K562 (cell line): ENCODE measurements at regions not wholly inside any gene's neighbourhood (a gene's known extent, or its start where the extent isn't known, plus 50 kb on each side); places are given as distances from the start of the nearest gene placed in this dataset.

Experiments used
- ATAC-seq: fragments of 200-7000 bp; cut with Tn5 transposase; 3 replicates; pipeline ENCODE4 v1.9.1; 2020; ENCODE audit warnings: moderate library complexity
- BruUV-seq: library from RNA; stranded (reverse); fragments of 400-500 nt; replicated peaks from 2 replicates; lab custom pipeline; 2021; lab: Mats Ljungman, UMichigan
- CTCF ChIA-PET: fragments of 300-600 bp; formaldehyde crosslinking; extraction: SDS; loops from one replicate; lab custom pipeline; 2021; ENCODE audit warnings: low intra/inter-chr PET ratio; lab: Yijun Ruan, JAX
- POLR2A ChIA-PET: fragments of 300-600, 350-650 bp; sonication (Branson Sonifier 250); formaldehyde crosslinking; extraction: SDS; loops from one replicate; lab custom pipeline; 2021; ENCODE audit warnings: antibody characterized with exemption, inconsistent platforms; lab: Yijun Ruan, JAX
- DNase-seq, 4 experiments: peaks; one replicate each; pipeline versions ENCODE4 v3.0.0 to v3.0.0-alpha.2; 2011 to 2018; ENCODE audit warnings: low spot score in 3 of 4, mixed read lengths in 3 of 4; ENCODE audit errors: extremely low read depth in 1 of 4
- FAIRE-seq: peaks from 2 replicates; lab custom pipeline; 2011; peaks lifted over from hg19 to GRCh38; lab: Jason Lieb, UNC
- H2AFZ ChIP-seq: 2 replicates; pipeline ENCODE4 v1.6.0; 2011; ENCODE audit warnings: low read depth, low read length, control low read depth, inconsistent platforms
- H3K27ac ChIP-seq: fragments of 200-600 bp; 3 replicates; pipeline ENCODE4 v1.8.0; 2011; ENCODE audit warnings: low read depth, mild to moderate bottlenecking, control low read depth, inconsistent platforms, low read length, moderate library complexity, mixed read lengths; ENCODE audit errors: extremely low read depth
- H3K27me3 ChIP-seq, 2 experiments: fragments of 300-600 bp in 1 of 2; 2 replicates in 1 of 2; 3 replicates in 1 of 2; pipeline versions ENCODE4 v1.6.0 to v1.8.0; 2011; ENCODE audit warnings: inconsistent platforms in 2 of 2, low read length in 2 of 2, mild to moderate bottlenecking in 1 of 2, mixed read lengths in 1 of 2, moderate library complexity in 1 of 2; ENCODE audit not compliant: control insufficient read depth in 2 of 2, insufficient read depth in 2 of 2
- H3K36me3 ChIP-seq: fragments of 300-600 bp; 3 replicates; pipeline ENCODE4 v1.8.0; 2011; ENCODE audit warnings: mild to moderate bottlenecking, low read length, inconsistent platforms; ENCODE audit not compliant: control insufficient read depth, insufficient read depth
- H3K4me1 ChIP-seq, 2 experiments: fragments of 200-600 bp in 1 of 2; replicated peaks in 1 of 2; 2 replicates in 1 of 2; 3 replicates in 1 of 2; pipeline versions ENCODE4 v1.5.1 to v1.8.0; 2011; ENCODE audit warnings: inconsistent platforms in 2 of 2, low read length in 2 of 2, mild to moderate bottlenecking in 1 of 2, mixed read lengths in 1 of 2, moderate library complexity in 1 of 2; ENCODE audit not compliant: control insufficient read depth in 2 of 2, insufficient read depth in 2 of 2
- H3K4me2 ChIP-seq: 2 replicates; pipeline ENCODE4 v1.6.1; 2011; ENCODE audit warnings: low read length, control low read depth, inconsistent platforms, mixed read lengths; ENCODE audit not compliant: insufficient read depth
- H3K4me3 ChIP-seq: fragments of 200-600 bp; sonication (generic), shearing (Covaris generic); 2 replicates; pipeline ENCODE4 v1.5.1; 2016; ENCODE audit warnings: control low read depth, inconsistent platforms
- H3K79me2 ChIP-seq: fragments of 200-600 bp; 3 replicates; pipeline ENCODE4 v1.8.0; 2011; ENCODE audit warnings: low read length, inconsistent platforms; ENCODE audit not compliant: control insufficient read depth, insufficient read depth
- H3K9ac ChIP-seq, 2 experiments: 2 replicates each; pipeline versions ENCODE4 v1.6.0 to v1.6.1; 2011; ENCODE audit warnings: low read depth in 2 of 2, low read length in 2 of 2, control low read depth in 1 of 2, inconsistent platforms in 1 of 2, mild to moderate bottlenecking in 1 of 2, mixed read lengths in 1 of 2; ENCODE audit not compliant: insufficient read depth in 1 of 2
- H3K9me1 ChIP-seq: one replicate; pipeline ENCODE4 v1.6.0; 2011; ENCODE audit warnings: inconsistent platforms, mild to moderate bottlenecking, low read length, moderate library complexity; ENCODE audit not compliant: control insufficient read depth, insufficient read depth
- H3K9me3 ChIP-seq: replicated peaks from 2 replicates; pipeline ENCODE4 v1.5.1; 2011; ENCODE audit warnings: low read depth, low read length, inconsistent platforms; ENCODE audit not compliant: control insufficient read depth, insufficient read depth
- H4K20me1 ChIP-seq: replicated peaks from 2 replicates; pipeline ENCODE4 v1.6.1; 2011; ENCODE audit warnings: low read length, inconsistent platforms, mixed read lengths; ENCODE audit not compliant: control insufficient read depth, insufficient read depth
- CREM ChIP-seq: IDR thresholded peaks from 2 replicates; pipeline ENCODE4 v1.6.1; 2014; ENCODE audit warnings: antibody characterized with exemption, low read depth
- KLF10 ChIP-seq: fragments of 250-450 bp; sonication (Bioruptor Pico); IDR thresholded peaks from 2 replicates; pipeline ENCODE4 v1.6.1; 2021; ENCODE audit warnings: matching md5 sums
- MAZ ChIP-seq, 2 experiments: fragments of 450-650 bp in 1 of 2; sonication (generic) in 1 of 2; formaldehyde crosslinking; IDR thresholded peaks in 1 of 2; conservative IDR thresholded peaks in 1 of 2; 2 replicates each; pipeline versions ENCODE4 v1.4.0 to v1.5.0; 2020; ENCODE audit warnings: mild to moderate bottlenecking in 1 of 2, missing genetic modification reagents in 1 of 2
- NONO ChIP-seq, 2 experiments: fragments of 200-400 bp in 1 of 2; fragments of 450-650 bp in 1 of 2; formaldehyde crosslinking in 1 of 2; IDR thresholded peaks; 2 replicates each; pipeline ENCODE4 v1.6.1; 2017; ENCODE audit warnings: low read depth in 2 of 2, mild to moderate bottlenecking in 2 of 2, moderate library complexity in 2 of 2, low read length in 1 of 2
- PCBP1 ChIP-seq: fragments of 200-400 bp; formaldehyde crosslinking; IDR thresholded peaks from 2 replicates; pipeline ENCODE4 v1.6.1; 2018; ENCODE audit warnings: mild to moderate bottlenecking, low read depth, low read length; ENCODE audit not compliant: poor library complexity, severe bottlenecking
- PHB ChIP-seq: fragments of 250-450 bp; sonication (Bioruptor Pico); IDR thresholded peaks from 2 replicates; pipeline ENCODE4 v1.5.0; 2021
- RBM25 ChIP-seq: fragments of 200-400 bp; formaldehyde crosslinking; IDR thresholded peaks from 2 replicates; pipeline ENCODE4 v1.6.1; 2018; ENCODE audit warnings: low read length, low read depth, moderate library complexity; ENCODE audit not compliant: severe bottlenecking
- SMAD1 ChIP-seq: fragments of 150-350 bp; IDR thresholded peaks from 2 replicates; pipeline ENCODE4 v1.6.1; 2014; ENCODE audit warnings: low read length, low read depth; ENCODE audit not compliant: partially characterized antibody
- ZNF174 ChIP-seq: fragments of 250-450 bp; sonication (Bioruptor Pico); IDR thresholded peaks from 2 replicates; pipeline ENCODE4 v1.4.0; 2020; ENCODE audit warnings: mild to moderate bottlenecking
- ZNF436 ChIP-seq: fragments of 250-450, 450-650 bp; sonication (Bioruptor Pico); formaldehyde crosslinking; IDR thresholded peaks from 2 replicates; pipeline ENCODE4 v1.7.0; 2020; ENCODE audit warnings: mild to moderate bottlenecking
- ZNF507 ChIP-seq: conservative IDR thresholded peaks from 2 replicates; pipeline ENCODE4 v1.6.1; 2017; ENCODE audit warnings: missing genetic modification characterization, missing compliant biosample characterization
- WGBS: fragments of 100-300 bp; shearing (Covaris generic); methylation state at CpG from one replicate; pipeline ENCODE4 v1.1.6; 2016; ENCODE audit warnings: low coverage, mixed read lengths; ENCODE audit not compliant: insufficient coverage; ENCODE audit errors: missing lambda C conversion rate; 5-methylcytosine and 5-hydroxymethylcytosine counted together
- in situ Hi-C: fragments of 300-500 bp; cut with MboI; formaldehyde crosslinking; loops from 4 replicates; pipeline ENCODE4 v1.15.0; 2018; ENCODE audit warnings: inconsistent platforms, mixed read lengths
- intact Hi-C: fragments of 100-400 bp; cut with micrococcal nuclease; formaldehyde crosslinking; loops from 2 replicates; pipeline ENCODE4 v1.14.2; 2022
- TF ChIP-seq, protein P1 (sequence below): fragments of 450-650 bp; formaldehyde crosslinking; IDR thresholded peaks from 2 replicates; pipeline ENCODE4 v1.4.0; 2022; ENCODE audit warnings: missing genetic modification characterization
- TF ChIP-seq, protein P2 (sequence below), 2 experiments: fragments of 250-450 bp in 1 of 2; fragments of 450-650 bp in 1 of 2; sonication (Bioruptor Pico) in 1 of 2; IDR thresholded peaks; 2 replicates each; pipeline versions ENCODE4 v1.6.1 to v1.8.0; 2016 to 2021; ENCODE audit warnings: mild to moderate bottlenecking in 2 of 2, moderate library complexity in 2 of 2, missing compliant biosample characterization in 1 of 2, missing genetic modification characterization in 1 of 2
- TF ChIP-seq, protein P3 (sequence below): fragments of 450-650 bp; formaldehyde crosslinking; IDR thresholded peaks from 2 replicates; pipeline ENCODE4 v1.4.0; 2020; ENCODE audit warnings: mild to moderate bottlenecking, moderate library complexity
- TF ChIP-seq, protein P4 (sequence below): fragments of 450-650 bp; IDR thresholded peaks from 2 replicates; pipeline ENCODE4 v1.6.1; 2016

DNA sequence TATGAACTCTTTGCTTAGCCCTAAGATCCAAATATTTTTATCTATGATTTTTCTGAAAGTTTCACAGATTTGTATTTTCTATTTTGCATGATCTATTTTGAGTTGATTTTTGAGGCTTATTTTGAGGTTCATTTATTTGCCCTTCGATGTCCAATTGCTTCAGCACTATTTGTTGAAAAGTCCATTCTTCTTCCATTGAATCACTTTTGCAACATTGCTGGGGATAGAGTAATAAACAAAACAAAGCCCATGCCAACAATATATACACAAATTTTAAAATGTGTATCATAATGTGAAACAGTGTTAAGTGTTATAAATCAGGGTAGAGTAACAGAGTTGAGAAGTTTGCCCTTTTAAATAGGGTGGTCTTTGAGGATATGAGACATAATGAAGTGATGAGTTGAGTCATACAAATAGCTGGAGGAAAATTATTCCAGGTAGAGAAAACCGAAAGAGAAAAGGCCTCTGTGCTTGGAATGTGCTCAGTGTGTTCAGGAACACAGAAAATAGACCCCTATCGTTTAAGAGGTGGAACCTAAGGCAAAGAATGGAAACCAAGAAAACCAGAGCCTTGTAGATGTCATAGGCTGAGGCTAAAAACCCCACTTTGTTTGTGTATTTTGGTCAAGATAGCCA lies 172.7 kb upstream of the NR5A2 start (continued):
- TF ChIP-seq RBM25, result no peak
- TF ChIP-seq, protein P1, sequence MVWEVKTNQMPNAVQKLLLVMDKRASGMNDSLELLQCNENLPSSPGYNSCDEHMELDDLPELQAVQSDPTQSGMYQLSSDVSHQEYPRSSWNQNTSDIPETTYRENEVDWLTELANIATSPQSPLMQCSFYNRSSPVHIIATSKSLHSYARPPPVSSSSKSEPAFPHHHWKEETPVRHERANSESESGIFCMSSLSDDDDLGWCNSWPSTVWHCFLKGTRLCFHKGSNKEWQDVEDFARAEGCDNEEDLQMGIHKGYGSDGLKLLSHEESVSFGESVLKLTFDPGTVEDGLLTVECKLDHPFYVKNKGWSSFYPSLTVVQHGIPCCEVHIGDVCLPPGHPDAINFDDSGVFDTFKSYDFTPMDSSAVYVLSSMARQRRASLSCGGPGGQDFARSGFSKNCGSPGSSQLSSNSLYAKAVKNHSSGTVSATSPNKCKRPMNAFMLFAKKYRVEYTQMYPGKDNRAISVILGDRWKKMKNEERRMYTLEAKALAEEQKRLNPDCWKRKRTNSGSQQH (CRISPR knock-in tag), result no peak
- TF ChIP-seq SMAD1, result no peak
- TF ChIP-seq, all 486 proteins: peak for 0

DNA sequence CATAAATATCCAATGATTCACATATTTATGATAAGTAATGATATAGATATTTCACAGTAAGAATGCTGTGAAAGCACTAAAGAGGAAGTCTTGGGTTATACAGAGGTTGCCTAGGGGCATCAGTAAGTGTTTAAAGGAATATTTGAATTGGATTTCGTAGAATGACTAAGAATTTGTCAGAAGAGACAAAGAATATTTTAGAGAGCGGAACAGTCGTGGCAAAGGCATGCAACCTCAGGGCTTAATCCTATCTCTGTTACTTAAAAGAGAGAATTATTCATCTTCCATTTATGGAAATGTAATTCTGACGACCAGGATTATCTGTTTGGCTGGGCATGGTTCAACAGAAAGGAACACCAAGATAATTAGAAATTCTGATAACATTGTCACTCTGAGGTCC lies 171.9 kb upstream of the NR5A2 start:
- POLR2A ChIA-PET, result no interaction called here
- H3K9me1 ChIP-seq, result no peaks in the 10 kb centered on the region
- no peaks in the 10 kb centered on the region for H3K9me3 ChIP-seq
- H3K4me2 ChIP-seq, result no peak overlapping the region
- no peaks in the 10 kb centered on the region for H3K79me2 ChIP-seq
- ATAC-seq, result no peak
- no peak overlapping the region for H3K9ac ChIP-seq
- no TSS peak for BruUV-seq
- H3K36me3 ChIP-seq, result no peaks in the 10 kb centered on the region
- no peak for DNase-seq
- H3K4me3 ChIP-seq, result no peak overlapping the region
- CTCF ChIA-PET, result no interaction called here
- no peaks in the 10 kb centered on the region for H3K4me1 ChIP-seq
- H4K20me1 ChIP-seq, result no peaks in the 10 kb centered on the region
- WGBS, result 1% methylated on average over 4 of the region's 4 CpGs
- H3K27me3 ChIP-seq, result no peaks in the 10 kb centered on the region
- no peak overlapping the region for H2AFZ ChIP-seq
- FAIRE-seq, result no peak
- intact Hi-C loops, result no loop called here
- in situ Hi-C loops, result no loop called here
- H3K27ac ChIP-seq, result no peak overlapping the region
- no peak for TF ChIP-seq KLF10 (CRISPR knock-in tag)
- no peak for TF ChIP-seq ZNF436 (CRISPR knock-in tag)
- TF ChIP-seq, protein P2, sequence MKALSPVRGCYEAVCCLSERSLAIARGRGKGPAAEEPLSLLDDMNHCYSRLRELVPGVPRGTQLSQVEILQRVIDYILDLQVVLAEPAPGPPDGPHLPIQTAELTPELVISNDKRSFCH (CRISPR knock-in tag; IDR thresholded peaks at IDR 0.05), result no peak
- TF ChIP-seq, protein P2 (tag; IDR thresholded peaks at IDR 0.05), result no peak
- TF ChIP-seq PHB (CRISPR knock-in tag), result no peak
- no peak for TF ChIP-seq PCBP1
- TF ChIP-seq, protein P3, sequence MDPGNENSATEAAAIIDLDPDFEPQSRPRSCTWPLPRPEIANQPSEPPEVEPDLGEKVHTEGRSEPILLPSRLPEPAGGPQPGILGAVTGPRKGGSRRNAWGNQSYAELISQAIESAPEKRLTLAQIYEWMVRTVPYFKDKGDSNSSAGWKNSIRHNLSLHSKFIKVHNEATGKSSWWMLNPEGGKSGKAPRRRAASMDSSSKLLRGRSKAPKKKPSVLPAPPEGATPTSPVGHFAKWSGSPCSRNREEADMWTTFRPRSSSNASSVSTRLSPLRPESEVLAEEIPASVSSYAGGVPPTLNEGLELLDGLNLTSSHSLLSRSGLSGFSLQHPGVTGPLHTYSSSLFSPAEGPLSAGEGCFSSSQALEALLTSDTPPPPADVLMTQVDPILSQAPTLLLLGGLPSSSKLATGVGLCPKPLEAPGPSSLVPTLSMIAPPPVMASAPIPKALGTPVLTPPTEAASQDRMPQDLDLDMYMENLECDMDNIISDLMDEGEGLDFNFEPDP (CRISPR knock-in tag), result no peak
- TF ChIP-seq NONO (IDR thresholded peaks at IDR 0.05; ENCODE audit: low read depth in 2 of 2, low read length in 1 of 2), result no peak
- TF ChIP-seq CREM, result no peak
- no peak for TF ChIP-seq ZNF174 (CRISPR knock-in tag)
- TF ChIP-seq, protein P4, sequence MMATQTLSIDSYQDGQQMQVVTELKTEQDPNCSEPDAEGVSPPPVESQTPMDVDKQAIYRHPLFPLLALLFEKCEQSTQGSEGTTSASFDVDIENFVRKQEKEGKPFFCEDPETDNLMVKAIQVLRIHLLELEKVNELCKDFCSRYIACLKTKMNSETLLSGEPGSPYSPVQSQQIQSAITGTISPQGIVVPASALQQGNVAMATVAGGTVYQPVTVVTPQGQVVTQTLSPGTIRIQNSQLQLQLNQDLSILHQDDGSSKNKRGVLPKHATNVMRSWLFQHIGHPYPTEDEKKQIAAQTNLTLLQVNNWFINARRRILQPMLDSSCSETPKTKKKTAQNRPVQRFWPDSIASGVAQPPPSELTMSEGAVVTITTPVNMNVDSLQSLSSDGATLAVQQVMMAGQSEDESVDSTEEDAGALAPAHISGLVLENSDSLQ, result no peak
- TF ChIP-seq MAZ (CRISPR knock-in tag; conservative IDR thresholded peaks at IDR 0.05 in 1 of 2, IDR thresholded peaks at IDR 0.05 in 1 of 2), result no peak
- TF ChIP-seq ZNF507 (tag), result no peak
